ENCODE measurements at regions not wholly inside any gene's neighbourhood (a gene's known extent, or its start where the extent isn't known, plus 50 kb on each side); places are given as distances from the start of the nearest gene placed in this dataset.

GRCh38 chr12:127583041-127583440 is 683.9 kb upstream of the TMEM132C start:
- TF ChIP-seq GATA2 (IDR thresholded peaks at IDR 0.05; ENCODE audit: low read depth, low read length) (no peak), GATA3 (IDR thresholded peaks at IDR 0.05; ENCODE audit: low read depth, low read length) (no peak)

Measured in SH-SY5Y (cell line).